MM.1S (cell line): ENCODE measurements at regions not wholly inside any gene's neighbourhood (a gene's known extent, or its start where the extent isn't known, plus 50 kb on each side); places are given as distances from the start of the nearest gene placed in this dataset.

Experiments used
- DNase-seq: peaks from one replicate; pipeline ENCODE4 v3.0.0-alpha.2; 2015
- H2AFZ ChIP-seq: fragments of 300-600 bp; sonication (generic); 2 replicates; pipeline ENCODE4 v1.6.0; 2016; ENCODE audit warnings: antibody characterized with exemption, low read length
- H3F3A ChIP-seq: fragments of 300-600 bp; sonication (generic); 2 replicates; pipeline ENCODE4 v1.6.1; 2016; ENCODE audit warnings: mild to moderate bottlenecking, antibody characterized with exemption, low read length, moderate library complexity, mixed read lengths; ENCODE audit not compliant: insufficient read depth
- H3K27ac ChIP-seq: fragments of 300-600 bp; sonication (generic); 2 replicates; pipeline ENCODE4 v1.5.1; 2016; ENCODE audit warnings: mild to moderate bottlenecking, low read length
- H3K27me3 ChIP-seq: fragments of 300-600 bp; sonication (generic); replicated peaks from 2 replicates; pipeline ENCODE4 v1.6.0; 2016; ENCODE audit warnings: low read length; ENCODE audit not compliant: insufficient read depth
- H3K36me3 ChIP-seq: fragments of 300-600 bp; sonication (generic); replicated peaks from 2 replicates; pipeline ENCODE4 v1.6.1; 2016; ENCODE audit warnings: mild to moderate bottlenecking, low read length, mixed read lengths; ENCODE audit not compliant: insufficient read depth
- H3K4me1 ChIP-seq: fragments of 300-600 bp; sonication (generic); 2 replicates; pipeline ENCODE4 v1.6.1; 2016; ENCODE audit warnings: low read length, mixed read lengths
- H3K4me2 ChIP-seq: fragments of 300-600 bp; sonication (generic); 2 replicates; pipeline ENCODE4 v1.6.0; 2016; ENCODE audit warnings: low read depth, low read length
- H3K4me3 ChIP-seq: fragments of 300-600 bp; sonication (generic); 2 replicates; pipeline ENCODE4 v1.5.1; 2016; ENCODE audit warnings: low read length, mixed read lengths
- H3K79me2 ChIP-seq: fragments of 300-600 bp; sonication (generic); 2 replicates; pipeline ENCODE4 v1.6.1; 2016; ENCODE audit warnings: mixed run types, low read length, mixed read lengths
- H3K9ac ChIP-seq: fragments of 300-600 bp; sonication (generic); 2 replicates; pipeline ENCODE4 v1.6.1; 2016; ENCODE audit warnings: low read length, mixed read lengths
- H3K9me2 ChIP-seq: fragments of 300-600 bp; sonication (generic); replicated peaks from 2 replicates; pipeline ENCODE4 v1.6.1; 2016; ENCODE audit warnings: mild to moderate bottlenecking, low read length, mixed read lengths; ENCODE audit not compliant: insufficient read depth
- H3K9me3 ChIP-seq: fragments of 300-600 bp; sonication (generic); replicated peaks from 2 replicates; pipeline ENCODE4 v1.6.1; 2016; ENCODE audit warnings: mild to moderate bottlenecking, low read length, mixed read lengths; ENCODE audit not compliant: insufficient read depth
- H4K20me1 ChIP-seq: fragments of 300-600 bp; sonication (generic); 2 replicates; pipeline ENCODE4 v1.6.1; 2016; ENCODE audit warnings: mild to moderate bottlenecking, low read length, moderate library complexity, mixed read lengths; ENCODE audit not compliant: insufficient read depth
- EZH2 ChIP-seq: fragments of 300-600 bp; sonication (generic); optimal IDR thresholded peaks from 2 replicates; pipeline ENCODE3; 2017; ENCODE audit warnings: low read depth, mild to moderate bottlenecking, antibody characterized with exemption, low read length, mixed read lengths
- EZH2phosphoT487 ChIP-seq: fragments of 300-600 bp; sonication (generic); IDR thresholded peaks from 2 replicates; pipeline ENCODE4 v1.6.1; 2018; ENCODE audit warnings: antibody characterized with exemption, low read length
- TF ChIP-seq, protein P1 (sequence below): fragments of 300-600 bp; sonication (generic); IDR thresholded peaks from 2 replicates; pipeline ENCODE4 v1.5.1; 2016; ENCODE audit warnings: antibody characterized with exemption, low read length, mixed read lengths

DNA sequence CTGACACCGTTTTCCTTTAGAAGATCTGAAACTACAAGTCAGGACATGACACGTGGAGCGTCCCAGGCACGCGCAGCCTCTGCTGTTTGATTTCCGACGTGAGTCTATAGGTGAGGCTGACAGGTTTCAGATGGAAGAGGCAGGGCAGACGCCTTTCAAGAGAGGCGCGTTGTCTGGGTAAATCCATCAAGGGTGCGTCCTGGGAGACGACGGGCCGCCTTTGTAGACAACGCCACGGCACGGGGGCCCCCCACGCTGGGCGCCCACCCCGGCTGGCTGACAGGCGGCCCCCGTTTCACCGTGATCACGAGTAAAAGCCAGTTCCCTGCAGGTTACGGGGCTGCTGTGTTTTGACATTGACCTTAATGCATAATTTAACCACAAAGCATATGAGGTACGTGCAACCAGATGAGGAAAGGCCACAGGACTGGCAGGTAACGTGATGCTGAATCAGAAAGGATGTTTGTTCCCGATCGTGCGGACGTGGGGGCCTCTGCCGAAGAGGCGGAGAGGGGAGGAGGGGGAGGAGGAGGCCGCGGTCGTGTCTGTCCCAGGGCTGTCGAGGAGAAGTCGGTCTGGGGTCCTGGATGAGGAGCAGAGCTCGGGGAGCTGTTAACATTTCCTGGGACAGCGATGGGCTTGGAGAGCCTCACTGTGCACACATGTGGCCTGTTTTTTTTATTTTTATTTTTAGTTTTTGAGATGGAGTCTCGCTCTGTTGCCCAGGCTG lies 51.1 kb upstream of the PPP2R3B start:
- no peak overlapping the region for H3K4me2 ChIP-seq
- H2AFZ ChIP-seq = no peak overlapping the region
- H3K36me3 ChIP-seq = no peaks in the 10 kb centered on the region
- H3K27me3 ChIP-seq = peaks cover under 1% of the 10 kb centered on the region; the same call in 1 of the 2 replicates
- H3K79me2 ChIP-seq = no peaks in the 10 kb centered on the region
- no peaks in the 10 kb centered on the region for H4K20me1 ChIP-seq
- no peak overlapping the region for H3K27ac ChIP-seq
- H3F3A ChIP-seq = no peaks in the 10 kb centered on the region
- H3K9me2 ChIP-seq = no peaks in the 10 kb centered on the region
- no peak overlapping the region for H3K9ac ChIP-seq
- no peaks in the 10 kb centered on the region for H3K9me3 ChIP-seq
- no peak overlapping the region for H3K4me3 ChIP-seq
- H3K4me1 ChIP-seq = no peaks in the 10 kb centered on the region
- no peak for DNase-seq
- TF ChIP-seq, protein P1, sequence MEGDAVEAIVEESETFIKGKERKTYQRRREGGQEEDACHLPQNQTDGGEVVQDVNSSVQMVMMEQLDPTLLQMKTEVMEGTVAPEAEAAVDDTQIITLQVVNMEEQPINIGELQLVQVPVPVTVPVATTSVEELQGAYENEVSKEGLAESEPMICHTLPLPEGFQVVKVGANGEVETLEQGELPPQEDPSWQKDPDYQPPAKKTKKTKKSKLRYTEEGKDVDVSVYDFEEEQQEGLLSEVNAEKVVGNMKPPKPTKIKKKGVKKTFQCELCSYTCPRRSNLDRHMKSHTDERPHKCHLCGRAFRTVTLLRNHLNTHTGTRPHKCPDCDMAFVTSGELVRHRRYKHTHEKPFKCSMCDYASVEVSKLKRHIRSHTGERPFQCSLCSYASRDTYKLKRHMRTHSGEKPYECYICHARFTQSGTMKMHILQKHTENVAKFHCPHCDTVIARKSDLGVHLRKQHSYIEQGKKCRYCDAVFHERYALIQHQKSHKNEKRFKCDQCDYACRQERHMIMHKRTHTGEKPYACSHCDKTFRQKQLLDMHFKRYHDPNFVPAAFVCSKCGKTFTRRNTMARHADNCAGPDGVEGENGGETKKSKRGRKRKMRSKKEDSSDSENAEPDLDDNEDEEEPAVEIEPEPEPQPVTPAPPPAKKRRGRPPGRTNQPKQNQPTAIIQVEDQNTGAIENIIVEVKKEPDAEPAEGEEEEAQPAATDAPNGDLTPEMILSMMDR = no peak
- TF ChIP-seq EZH2 = no peak
- no peak for TF ChIP-seq EZH2phosphoT487

DNA sequence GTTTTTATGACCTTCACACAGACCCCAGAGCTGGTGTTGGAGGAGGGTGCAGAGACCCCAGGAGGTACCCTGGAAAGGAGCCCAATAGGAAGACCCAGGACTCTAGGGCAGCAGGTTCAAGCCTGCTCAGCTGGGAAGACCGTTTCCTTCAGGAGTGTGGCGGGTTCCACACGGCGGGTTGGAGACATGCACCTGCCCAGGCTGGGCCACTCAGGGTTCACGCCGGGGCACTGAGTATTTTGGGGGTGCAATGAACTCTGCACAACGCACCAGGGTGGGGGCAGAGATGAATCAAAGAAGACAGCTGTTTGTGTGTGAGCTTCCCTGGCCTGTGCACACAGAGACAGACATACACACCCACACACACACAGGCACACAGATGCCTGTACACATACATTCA lies 52.5 kb upstream of the PPP2R3B start:
- H3K27ac ChIP-seq = no peak overlapping the region
- no peak overlapping the region for H2AFZ ChIP-seq
- TF ChIP-seq, protein P1 = no peak
- TF ChIP-seq EZH2 (no peak), EZH2phosphoT487 (no peak)

DNA sequence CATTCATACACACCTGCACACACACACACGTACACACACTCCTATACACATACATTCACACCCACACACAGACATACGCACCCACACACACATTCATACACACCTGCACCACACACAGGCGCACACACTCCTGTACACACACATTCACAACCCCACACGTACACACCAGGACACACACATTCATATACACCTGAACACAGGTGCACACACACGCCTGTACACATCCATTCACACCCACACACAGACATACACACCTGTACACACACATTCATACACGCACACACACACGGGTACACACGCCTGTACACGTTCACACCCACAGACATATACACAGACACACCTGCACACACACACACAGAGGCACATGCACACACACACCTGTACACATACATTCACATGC lies 53.0 kb upstream of the PPP2R3B start:
- no peaks in the 10 kb centered on the region for H3K4me1 ChIP-seq
- no peaks in the 10 kb centered on the region for H3K36me3 ChIP-seq
- H3K9ac ChIP-seq = no peak overlapping the region
- no peak overlapping the region for H2AFZ ChIP-seq
- no peaks in the 10 kb centered on the region for H3K9me3 ChIP-seq
- no peak overlapping the region for H3K4me3 ChIP-seq
- H3K4me2 ChIP-seq = no peak overlapping the region
- H3K79me2 ChIP-seq = no peaks in the 10 kb centered on the region
- no peak for TF ChIP-seq EZH2
- TF ChIP-seq EZH2phosphoT487 = no peak
- H3F3A ChIP-seq = no peaks in the 10 kb centered on the region
- H4K20me1 ChIP-seq = no peaks in the 10 kb centered on the region
- no peak for DNase-seq
- no peaks in the 10 kb centered on the region for H3K9me2 ChIP-seq
- H3K27me3 ChIP-seq = no peaks in the 10 kb centered on the region
- H3K27ac ChIP-seq = no peak overlapping the region

More for the DNA sequence above, 52.5 kb upstream of the PPP2R3B start:
- Histone ChIP-seq H3K27me3 (no peaks in the 10 kb centered on the region), H3F3A (no peaks in the 10 kb centered on the region), H3K9me3 (no peaks in the 10 kb centered on the region), H3K79me2 (no peaks in the 10 kb centered on the region), H3K4me2 (no peak overlapping the region), H3K4me1 (no peaks in the 10 kb centered on the region), H3K4me3 (no peak overlapping the region), H3K9me2 (no peaks in the 10 kb centered on the region), H4K20me1 (no peaks in the 10 kb centered on the region), H3K9ac (no peak overlapping the region), H3K36me3 (no peaks in the 10 kb centered on the region)
- DNase-seq = no peak

DNA sequence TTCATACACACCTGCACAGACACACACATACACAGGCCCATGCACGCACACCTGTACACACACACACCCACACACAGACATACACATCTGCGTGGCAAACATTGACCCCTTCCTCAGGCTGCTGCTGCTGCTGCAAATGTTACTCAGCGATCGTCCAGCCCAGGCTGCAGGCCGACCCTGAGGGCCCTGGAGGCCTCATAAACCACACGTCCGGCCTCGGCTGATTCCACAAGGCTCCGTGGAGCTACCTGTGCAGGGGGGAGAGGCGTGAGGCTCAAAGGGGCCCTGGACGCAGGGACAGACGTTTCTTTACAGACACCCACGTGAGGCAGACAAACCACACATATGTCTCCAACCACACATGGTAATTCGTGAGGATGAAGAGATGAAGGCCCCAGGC lies 53.9 kb upstream of the PPP2R3B start:
- no peaks in the 10 kb centered on the region for H3K9me3 ChIP-seq
- no peak overlapping the region for H3K9ac ChIP-seq
- no peak overlapping the region for H3K4me3 ChIP-seq
- DNase-seq = no peak
- no peak overlapping the region for H3K27ac ChIP-seq
- no peaks in the 10 kb centered on the region for H4K20me1 ChIP-seq
- TF ChIP-seq EZH2phosphoT487 = no peak
- no peak for TF ChIP-seq EZH2
- TF ChIP-seq, protein P1 = no peak
- no peak overlapping the region for H3K4me2 ChIP-seq
- H3K4me1 ChIP-seq = no peaks in the 10 kb centered on the region
- no peak overlapping the region for H2AFZ ChIP-seq
- H3K36me3 ChIP-seq = no peaks in the 10 kb centered on the region
- H3K9me2 ChIP-seq = no peaks in the 10 kb centered on the region
- H3F3A ChIP-seq = no peaks in the 10 kb centered on the region
- H3K79me2 ChIP-seq = no peaks in the 10 kb centered on the region
- no peaks in the 10 kb centered on the region for H3K27me3 ChIP-seq
